MG63 (cell line): ENCODE measurements at regions not wholly inside any gene's neighbourhood (a gene's known extent, or its start where the extent isn't known, plus 50 kb on each side); places are given as distances from the start of the nearest gene placed in this dataset.

Source experiments
- DNase-seq: peaks from one replicate; pipeline ENCODE4 v3.0.0-alpha.2; 2020
- H3K27me3 ChIP-seq: fragments of 250-450 bp; sonication (Bioruptor Pico); 2 replicates; pipeline ENCODE4 v1.5.1; 2020; ENCODE audit warnings: mild to moderate bottlenecking, moderate library complexity
- H3K36me3 ChIP-seq: fragments of 250-450 bp; sonication (Bioruptor Pico); 2 replicates; pipeline ENCODE4 v1.5.1; 2020; ENCODE audit warnings: mild to moderate bottlenecking, moderate library complexity
- H3K4me3 ChIP-seq: fragments of 250-450 bp; sonication (Bioruptor Pico); 2 replicates; pipeline ENCODE4 v1.5.1; 2020; ENCODE audit warnings: mild to moderate bottlenecking, moderate library complexity
- H3K9me3 ChIP-seq: fragments of 250-450 bp; sonication (Bioruptor Pico); 2 replicates; pipeline ENCODE4 v1.5.1; 2020; ENCODE audit warnings: mild to moderate bottlenecking, moderate library complexity

- no peak for DNase-seq
- H3K27me3 ChIP-seq = no peaks in the 10 kb centered on the region
- no peaks in the 10 kb centered on the region for H3K36me3 ChIP-seq
- no peak overlapping the region for H3K4me3 ChIP-seq
- H3K9me3 ChIP-seq = peaks cover 9% of the 10 kb centered on the region
Measured at GRCh38 chr9:17031546-17031945, 103.3 kb upstream of the CNTLN start.

- DNase-seq = no peak
- Histone ChIP-seq H3K4me3 (no peak overlapping the region), H3K36me3 (no peaks in the 10 kb centered on the region), H3K9me3 (peaks cover 14% of the 10 kb centered on the region), H3K27me3 (no peaks in the 10 kb centered on the region)
Measured at GRCh38 chr9:17025281-17025680, 109.6 kb upstream of the CNTLN start.

- H3K27me3 ChIP-seq = no peaks in the 10 kb centered on the region
- no peak for DNase-seq
- H3K9me3 ChIP-seq = peaks cover 9% of the 10 kb centered on the region
- no peaks in the 10 kb centered on the region for H3K36me3 ChIP-seq
- H3K4me3 ChIP-seq = no peak overlapping the region
Measured at GRCh38 chr9:17024129-17024528, 110.7 kb upstream of the CNTLN start.

GRCh38 chr9:17021387-17021970 lies 113.4 kb upstream of the CNTLN start:
- Histone ChIP-seq H3K36me3 (no peaks in the 10 kb centered on the region), H3K27me3 (no peaks in the 10 kb centered on the region), H3K4me3 (no peak overlapping the region), H3K9me3 (peaks cover 9% of the 10 kb centered on the region)
- no peak for DNase-seq

GRCh38 chr9:17019398-17019797 lies 115.4 kb upstream of the CNTLN start:
- Histone ChIP-seq H3K9me3 (peaks cover 8% of the 10 kb centered on the region), H3K4me3 (no peak overlapping the region), H3K36me3 (no peaks in the 10 kb centered on the region), H3K27me3 (no peaks in the 10 kb centered on the region)
- DNase-seq = no peak

GRCh38 chr9:17018540-17019196 lies 116.2 kb upstream of the CNTLN start:
- Histone ChIP-seq H3K27me3 (no peaks in the 10 kb centered on the region), H3K4me3 (peak overlapping the region; percentile 6; the same call in 1 of the 2 replicates), H3K9me3 (0 out of 2 replicates have a peak, but pooled peaks cover 3% of the 10 kb centered on the region), H3K36me3 (no peaks in the 10 kb centered on the region)
- no peak for DNase-seq

GRCh38 chr9:17017931-17018491 lies 116.8 kb upstream of the CNTLN start:
- Histone ChIP-seq H3K4me3 (peak overlapping the region; percentile 7; the same call in 1 of the 2 replicates), H3K36me3 (no peaks in the 10 kb centered on the region), H3K9me3 (no peaks in the 10 kb centered on the region), H3K27me3 (no peaks in the 10 kb centered on the region)
- DNase-seq = peak; percentile 98

GRCh38 chr9:17013891-17014290 lies 120.9 kb upstream of the CNTLN start:
- no peak for DNase-seq
- H3K4me3 ChIP-seq = no peak overlapping the region
- no peaks in the 10 kb centered on the region for H3K27me3 ChIP-seq
- H3K36me3 ChIP-seq = no peaks in the 10 kb centered on the region
- H3K9me3 ChIP-seq = no peaks in the 10 kb centered on the region

- no peaks in the 10 kb centered on the region for H3K9me3 ChIP-seq
- no peak overlapping the region for H3K4me3 ChIP-seq
- H3K27me3 ChIP-seq = no peaks in the 10 kb centered on the region
- H3K36me3 ChIP-seq = no peaks in the 10 kb centered on the region
- DNase-seq = no peak
Measured at GRCh38 chr9:17013010-17013409, 121.8 kb upstream of the CNTLN start.

GRCh38 chr9:17011880-17012279 lies 123.0 kb upstream of the CNTLN start:
- H3K27me3 ChIP-seq = no peaks in the 10 kb centered on the region
- no peak for DNase-seq
- H3K9me3 ChIP-seq = no peaks in the 10 kb centered on the region
- H3K4me3 ChIP-seq = no peak overlapping the region
- no peaks in the 10 kb centered on the region for H3K36me3 ChIP-seq

- Histone ChIP-seq H3K9me3 (no peaks in the 10 kb centered on the region), H3K36me3 (no peaks in the 10 kb centered on the region), H3K4me3 (no peak overlapping the region), H3K27me3 (no peaks in the 10 kb centered on the region)
- DNase-seq = no peak
Measured at GRCh38 chr9:17009071-17009470, 125.8 kb upstream of the CNTLN start.

- peak overlapping the region; percentile 8 for H3K4me3 ChIP-seq
- DNase-seq = peak; percentile 88
Measured at GRCh38 chr9:17005056-17005823, 129.6 kb upstream of the CNTLN start.

GRCh38 chr9:17004500-17004899 lies 130.3 kb upstream of the CNTLN start:
- no peak overlapping the region; the same call in 1 of the 2 replicates for H3K4me3 ChIP-seq
- DNase-seq = peak; percentile 69

More at GRCh38 chr9:17005056-17005823, 129.6 kb upstream of the CNTLN start:
- Histone ChIP-seq H3K9me3 (no peaks in the 10 kb centered on the region), H3K27me3 (no peaks in the 10 kb centered on the region), H3K36me3 (no peaks in the 10 kb centered on the region)

GRCh38 chr9:17003576-17004240 lies 131.1 kb upstream of the CNTLN start:
- Histone ChIP-seq H3K36me3 (no peaks in the 10 kb centered on the region), H3K27me3 (no peaks in the 10 kb centered on the region), H3K4me3 (no peak overlapping the region), H3K9me3 (peaks cover under 1% of the 10 kb centered on the region)
- DNase-seq = peak; percentile 86

More at GRCh38 chr9:17004500-17004899, 130.3 kb upstream of the CNTLN start:
- Histone ChIP-seq H3K36me3 (no peaks in the 10 kb centered on the region), H3K27me3 (no peaks in the 10 kb centered on the region), H3K9me3 (no peaks in the 10 kb centered on the region; the same call in 1 of the 2 replicates)

- H3K27me3 ChIP-seq = no peaks in the 10 kb centered on the region
Measured at GRCh38 chr9:16996901-16997491, 126.5 kb upstream of the BNC2 start.

GRCh38 chr9:16992138-16992537 lies 121.7 kb upstream of the BNC2 start:
- no peak for DNase-seq
- Histone ChIP-seq H3K4me3 (no peak overlapping the region), H3K9me3 (peaks cover 22% of the 10 kb centered on the region), H3K36me3 (no peaks in the 10 kb centered on the region), H3K27me3 (no peaks in the 10 kb centered on the region)

More at GRCh38 chr9:16996901-16997491, 126.5 kb upstream of the BNC2 start:
- no peak for DNase-seq
- Histone ChIP-seq H3K36me3 (no peaks in the 10 kb centered on the region), H3K9me3 (peaks cover 38% of the 10 kb centered on the region), H3K4me3 (no peak overlapping the region)
